Left colon (tissue), 2 donors: ENCODE measurements at regions not wholly inside any gene's neighbourhood (a gene's known extent, or its start where the extent isn't known, plus 50 kb on each side); places are given as distances from the start of the nearest gene placed in this dataset.

ENCODE experiments used
- ATAC-seq: fragments of 200-7000 bp; cut with Tn5 transposase; one replicate; pipeline ENCODE4 v1.9.1; 2020; ENCODE audit warnings: mild to moderate bottlenecking, moderate library complexity
- DNase-seq, 2 donors: peaks; one replicate each; pipeline ENCODE4 v3.0.0-alpha.2; 2020
- intact Hi-C, 2 donors: fragments of 100-400 bp; cut with DNase I in 1 of 2; cut with micrococcal nuclease in 1 of 2; formaldehyde crosslinking; loops; one replicate each; pipeline versions ENCODE4 v1.11.2 to v1.14.0; 2022; cut with DNase I, micrococcal nuclease
- donor health status: DM: no; HTN: no; CAD: no.
- donor health status: DM: yes; HTN: yes; CAD: no.

- no peak for DNase-seq
- intact Hi-C loops = no loop called here
- ATAC-seq = no peak
Observed at GRCh38 chr6:147088861-147089260, 115.4 kb upstream of the STXBP5 start.

GRCh38 chr6:147095316-147095715 is 108.9 kb upstream of the STXBP5 start:
- no peak for ATAC-seq

GRCh38 chr6:147099974-147100373 is 104.2 kb upstream of the STXBP5 start:
- DNase-seq (no peak), ATAC-seq (no peak)
- intact Hi-C loops = no loop called here

More at GRCh38 chr6:147095316-147095715, 108.9 kb upstream of the STXBP5 start:
- intact Hi-C loops = no loop called here
- no peak for DNase-seq

GRCh38 chr6:147103007-147103406 is 101.2 kb upstream of the STXBP5 start:
- no peak for DNase-seq
- no peak for ATAC-seq
- intact Hi-C loops = no loop called here

GRCh38 chr6:147103694-147104093 is 100.5 kb upstream of the STXBP5 start:
- no peak for ATAC-seq
- intact Hi-C loops = no loop called here
- DNase-seq = no peak

- DNase-seq (no peak), ATAC-seq (no peak)
- intact Hi-C loops = no loop called here
Observed at GRCh38 chr6:147105786-147106185, 98.4 kb upstream of the STXBP5 start.

GRCh38 chr6:147106759-147107401 is 97.3 kb upstream of the STXBP5 start:
- ATAC-seq (no peak), DNase-seq (no peak)
- intact Hi-C loops = no loop called here

GRCh38 chr6:147108259-147108910 is 95.8 kb upstream of the STXBP5 start:
- DNase-seq (no peak), ATAC-seq (no peak)
- intact Hi-C loops = no loop called here

- DNase-seq (no peak), ATAC-seq (no peak)
- intact Hi-C loops = no loop called here
Observed at GRCh38 chr6:147109707-147110106, 94.5 kb upstream of the STXBP5 start.

- no peak for DNase-seq
- intact Hi-C loops = no loop called here
- ATAC-seq = no peak
Observed at GRCh38 chr6:147116056-147116455, 88.2 kb upstream of the STXBP5 start.

GRCh38 chr6:147117011-147117410 is 87.2 kb upstream of the STXBP5 start:
- intact Hi-C loops = no loop called here
- ATAC-seq (no peak), DNase-seq (no peak)

GRCh38 chr6:147117580-147117979 is 86.6 kb upstream of the STXBP5 start:
- intact Hi-C loops = no loop called here
- ATAC-seq (peak; percentile 83), DNase-seq (no peak)

GRCh38 chr6:147119310-147119709 is 84.9 kb upstream of the STXBP5 start:
- no peak for ATAC-seq
- intact Hi-C loops = no loop called here

GRCh38 chr6:147122823-147123222 is 81.4 kb upstream of the STXBP5 start:
- intact Hi-C loops = no loop called here
- ATAC-seq (no peak), DNase-seq (no peak)

More at GRCh38 chr6:147119310-147119709, 84.9 kb upstream of the STXBP5 start:
- no peak for DNase-seq

GRCh38 chr6:147126618-147127022 is 77.6 kb upstream of the STXBP5 start:
- ATAC-seq = no peak
- DNase-seq = no peak
- intact Hi-C loops = no loop called here

- DNase-seq (no peak), ATAC-seq (no peak)
- intact Hi-C loops = no loop called here
Observed at GRCh38 chr6:147127587-147127986, 76.6 kb upstream of the STXBP5 start.

- DNase-seq = no peak
- ATAC-seq = no peak
- intact Hi-C loops = no loop called here
Observed at GRCh38 chr6:147128056-147128455, 76.2 kb upstream of the STXBP5 start.

- ATAC-seq = no peak
- intact Hi-C loops = no loop called here
- DNase-seq = no peak
Observed at GRCh38 chr6:147131532-147132128, 72.6 kb upstream of the STXBP5 start.

GRCh38 chr6:147132889-147133288 is 71.3 kb upstream of the STXBP5 start:
- no peak for ATAC-seq
- intact Hi-C loops = no loop called here
- DNase-seq = no peak

- DNase-seq = no peak
- no peak for ATAC-seq
- intact Hi-C loops = no loop called here
Observed at GRCh38 chr6:147133669-147134068, 70.5 kb upstream of the STXBP5 start.
